Adrenal gland (tissue), 9 donors: ENCODE measurements at regions not wholly inside any gene's neighbourhood (a gene's known extent, or its start where the extent isn't known, plus 50 kb on each side); places are given as distances from the start of the nearest gene placed in this dataset.

Experiments used
- DNase-seq, 7 donors: peaks; one replicate each; pipeline ENCODE4 v3.0.0-alpha.2; 2019 to 2020
- H3K27ac ChIP-seq, 5 donors: fragments of 200-600 bp; sonication (generic) in 4 of 5; 1 replicate in 3 of 5; 2 replicates in 2 of 5; pipeline versions ENCODE4 v1.5.1 to v1.8.0; 2016 to 2020; ENCODE audit warnings: mild to moderate bottlenecking in 1 of 5
- H3K27me3 ChIP-seq: fragments of 200-600 bp; 2 replicates; pipeline ENCODE4 v1.8.0; 2021
- H3K36me3 ChIP-seq, 2 donors: fragments of 200-600 bp; replicated peaks in 1 of 2; 1 replicate in 1 of 2; 2 replicates in 1 of 2; pipeline versions ENCODE4 v1.5.1 to v1.8.0; 2018 to 2022
- H3K4me1 ChIP-seq, 2 donors: fragments of 200-600 bp; replicated peaks in 1 of 2; 1 replicate in 1 of 2; 2 replicates in 1 of 2; pipeline versions ENCODE4 v1.5.1 to v1.8.0; 2018 to 2021
- H3K4me3 ChIP-seq, 4 donors: fragments of 200-600 bp; sonication (generic) in 3 of 4; one replicate each; pipeline ENCODE4 v1.5.1; 2016 to 2018
- H3K9me3 ChIP-seq, 3 donors: fragments of 200-600 bp; sonication (generic) in 1 of 3; replicated peaks in 1 of 3; 1 replicate in 2 of 3; 2 replicates in 1 of 3; pipeline versions ENCODE4 v1.5.1 to v1.8.0; 2016 to 2021
- CTCF ChIP-seq, 6 experiments: fragments of 450-650 bp in 4 of 6; fragments of 200-600 bp in 2 of 6; sonication (generic) in 1 of 6; IDR thresholded peaks; 1 replicate in 5 of 6; 2 replicates in 1 of 6; pipeline versions ENCODE4 v1.5.1 to v1.8.0; 2016 to 2021; ENCODE audit warnings: antibody characterized with exemption in 6 of 6, mild to moderate bottlenecking in 2 of 6, moderate library complexity in 1 of 6
- POLR2A ChIP-seq, 2 donors: fragments of 450-650 bp; IDR thresholded peaks; one replicate each; pipeline ENCODE4 v1.6.1; 2017; ENCODE audit warnings: antibody characterized with exemption in 2 of 2, mild to moderate bottlenecking in 2 of 2, moderate library complexity in 1 of 2
- WGBS, 4 donors: extraction: QIAGEN DNeasy Blood & Tissue Kit in 2 of 4; methylation state at CpG; one replicate each; pipeline versions ENCODE4 v1.1.5 to v1.1.7; 2013 to 2017; 5-methylcytosine and 5-hydroxymethylcytosine counted together
- intact Hi-C, 2 donors: fragments of 100-400 bp; cut with DNase I; formaldehyde crosslinking; loops; one replicate each; pipeline versions ENCODE4 v1.14.1 to v1.15.0; 2022 to 2023
- donor health status: healthy with polysubstance abuse.
- donor health status: Bipolar disorder and iron deficiency.
- donor health status: DM: yes; HTN: yes; CAD: no.
- donor health status: DM: no; HTN: no; CAD: no.
- donor health status: DM: no; HTN: no; CAD: no.

DNA sequence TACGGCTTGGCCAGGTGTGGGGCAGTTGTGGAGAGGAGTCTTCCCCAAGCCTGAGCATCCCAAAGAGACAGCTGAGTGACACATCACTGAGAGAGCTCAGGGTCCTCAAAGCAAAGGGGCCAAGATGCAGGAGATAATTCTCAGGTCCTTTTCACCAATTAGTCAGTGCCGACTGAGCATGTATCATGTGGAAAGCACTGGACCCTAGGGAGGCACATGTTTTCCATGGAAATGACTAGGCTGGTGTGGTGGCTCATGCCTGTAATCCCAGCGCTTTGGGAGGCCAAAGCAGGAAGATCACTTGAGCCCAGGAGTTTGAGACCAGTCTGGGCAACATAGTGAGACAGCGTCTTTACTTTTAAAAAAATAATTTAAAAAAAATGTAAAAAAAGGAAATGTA lies 67.3 kb upstream of the PRPS1 start:
- intact Hi-C loops, result no loop called here
- no peak for DNase-seq
- 78 to 100% (median 88%) methylated on average over 2 to 4 of the region's 4 CpGs for WGBS, 4 donors

DNA sequence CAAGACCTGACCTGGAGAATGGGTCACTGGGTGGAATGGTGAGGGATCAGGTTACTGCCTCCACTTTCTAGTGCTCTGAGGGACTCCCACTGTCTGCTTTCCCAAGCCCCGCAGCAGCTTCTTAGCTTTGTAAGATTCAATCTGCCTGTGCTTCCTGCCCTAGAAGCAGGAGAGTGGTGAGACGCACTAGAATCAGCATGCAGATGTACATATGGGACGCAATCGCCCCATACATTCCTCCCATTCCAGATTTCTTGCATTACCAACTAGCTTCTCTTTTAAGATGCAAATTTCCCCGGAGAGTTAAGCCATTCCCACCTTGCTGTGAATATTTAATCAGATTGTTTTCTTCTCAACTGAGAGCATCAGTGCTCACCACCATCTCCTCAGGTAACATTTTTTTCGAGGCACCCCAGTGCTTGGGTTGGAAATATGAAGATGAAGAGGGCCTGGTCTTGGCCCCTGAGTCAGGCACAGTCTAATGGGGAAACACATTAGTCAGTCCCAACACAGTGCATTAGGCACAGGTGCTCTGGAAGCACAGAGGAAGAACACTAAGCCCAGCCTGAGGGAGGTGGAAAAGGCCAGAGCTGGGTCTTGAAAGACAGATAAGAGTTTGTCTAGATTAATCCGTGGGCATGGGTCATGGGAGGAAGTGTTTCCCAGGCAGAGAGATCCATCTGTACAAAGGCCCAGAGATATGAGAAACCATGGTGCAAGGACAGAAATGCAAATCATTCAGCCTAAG lies 66.7 kb upstream of the PRPS1 start:
- no peak for DNase-seq
- intact Hi-C loops, result no loop called here
- Histone ChIP-seq H3K4me3 (no peak overlapping the region), H3K36me3 (no peaks in the 10 kb centered on the region), H3K9me3 (no peaks in the 10 kb centered on the region), H3K4me1 (no peaks in the 10 kb centered on the region), H3K27me3 (peaks cover 31% of the 10 kb centered on the region), H3K27ac (no peak overlapping the region)
- no peak for TF ChIP-seq CTCF (IDR thresholded peaks at IDR 0.05)
- no peak for TF ChIP-seq POLR2A (IDR thresholded peaks at IDR 0.05)
- 43 to 67% (median 52%) methylated on average over 7 of the region's 7 CpGs for WGBS, 4 donors

More for the DNA sequence above, 67.3 kb upstream of the PRPS1 start:
- H3K4me1 ChIP-seq, result no peaks in the 10 kb centered on the region
- no peaks in the 10 kb centered on the region for H3K9me3 ChIP-seq
- no peak overlapping the region for H3K4me3 ChIP-seq
- no peaks in the 10 kb centered on the region for H3K36me3 ChIP-seq
- peaks cover 27% of the 10 kb centered on the region for H3K27me3 ChIP-seq
- no peak overlapping the region for H3K27ac ChIP-seq
- TF ChIP-seq POLR2A (IDR thresholded peaks at IDR 0.05) (no peak), CTCF (IDR thresholded peaks at IDR 0.05) (no peak)

- intact Hi-C loops, result no loop called here
- Histone ChIP-seq H3K27me3 (peaks cover 36% of the 10 kb centered on the region), H3K4me3 (no peak overlapping the region), H3K4me1 (no peaks in the 10 kb centered on the region), H3K9me3 (no peaks in the 10 kb centered on the region), H3K36me3 (no peaks in the 10 kb centered on the region), H3K27ac (no peak overlapping the region)
- WGBS, 4 donors, result 55 to 68% (median 61%) methylated on average over 3 of the region's 3 CpGs
- TF ChIP-seq CTCF (IDR thresholded peaks at IDR 0.05) (no peak), POLR2A (IDR thresholded peaks at IDR 0.05) (no peak)
- DNase-seq, result no peak
These were observed 65.8 kb upstream of the PRPS1 start for GRCh38 chrX:107562482-107562881.

DNA sequence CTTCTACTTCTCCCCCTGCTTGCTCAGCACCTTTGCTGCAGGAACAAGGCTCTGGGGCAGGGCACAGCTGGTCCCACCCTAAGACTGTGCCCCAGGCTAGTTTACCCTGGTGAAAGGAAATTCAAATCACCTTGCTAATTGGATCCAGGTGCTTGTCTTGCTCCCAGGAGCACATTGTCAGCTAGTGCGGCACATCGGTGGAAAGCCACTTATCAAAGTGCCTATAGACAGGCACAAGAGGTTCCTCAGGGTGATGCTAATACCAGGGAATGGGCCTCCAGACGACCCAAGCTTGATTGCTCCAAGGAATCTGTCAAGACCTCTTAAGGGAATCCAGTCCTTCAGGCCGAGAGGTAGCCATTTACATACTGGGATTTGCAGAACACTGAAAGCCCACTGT lies 64.5 kb upstream of the PRPS1 start:
- intact Hi-C loops, result no loop called here
- H3K4me3 ChIP-seq, result no peak overlapping the region
- TF ChIP-seq CTCF (IDR thresholded peaks at IDR 0.05) (no peak), POLR2A (IDR thresholded peaks at IDR 0.05) (no peak)

More for the DNA sequence above, 64.5 kb upstream of the PRPS1 start:
- no peaks in the 10 kb centered on the region for H3K36me3 ChIP-seq
- H3K4me1 ChIP-seq, result no peaks in the 10 kb centered on the region
- 60 to 82% (median 68%) methylated on average over 2 to 4 of the region's 4 CpGs for WGBS, 4 donors
- peaks cover 27% of the 10 kb centered on the region for H3K27me3 ChIP-seq
- no peak overlapping the region for H3K27ac ChIP-seq
- no peaks in the 10 kb centered on the region for H3K9me3 ChIP-seq
- DNase-seq, result no peak
